DND-41 (cell line): ENCODE measurements at regions not wholly inside any gene's neighbourhood (a gene's known extent, or its start where the extent isn't known, plus 50 kb on each side); places are given as distances from the start of the nearest gene placed in this dataset.

ENCODE experiments used
- ATAC-seq: fragments of 200-7000 bp; cut with Tn5 transposase; 3 replicates; pipeline ENCODE4 v1.9.1; 2021; ENCODE audit warnings: low read depth; ENCODE audit not compliant: insufficient read depth
- DNase-seq: peaks from one replicate; pipeline ENCODE4 v3.0.0-alpha.2; 2020
- H2AFZ ChIP-seq: 2 replicates; pipeline ENCODE4 v1.6.0; 2012; ENCODE audit warnings: low read depth, low read length
- H3K27ac ChIP-seq: 2 replicates; pipeline ENCODE4 v1.5.1; 2012; ENCODE audit warnings: low read length, inconsistent platforms
- H3K27me3 ChIP-seq: fragments of 200-600 bp; sonication (generic); 2 replicates; pipeline ENCODE4 v1.6.0; 2012; ENCODE audit warnings: low read length, mild to moderate bottlenecking, inconsistent platforms; ENCODE audit not compliant: insufficient read depth, poor library complexity
- H3K36me3 ChIP-seq: 2 replicates; pipeline ENCODE4 v1.5.1; 2012; ENCODE audit warnings: low read length, inconsistent platforms; ENCODE audit not compliant: insufficient read depth
- H3K4me1 ChIP-seq: 2 replicates; pipeline ENCODE4 v1.5.1; 2012; ENCODE audit warnings: mild to moderate bottlenecking, low read length; ENCODE audit not compliant: insufficient read depth
- H3K4me2 ChIP-seq: 2 replicates; pipeline ENCODE4 v1.6.0; 2012; ENCODE audit warnings: mild to moderate bottlenecking, moderate library complexity, low read length, inconsistent platforms; ENCODE audit not compliant: insufficient read depth
- H3K4me3 ChIP-seq, 2 experiments: fragments of 200-600 bp in 1 of 2; shearing (Covaris generic) in 1 of 2; 2 replicates each; pipeline ENCODE4 v1.5.1; 2012 to 2016; ENCODE audit warnings: inconsistent platforms in 2 of 2, low read length in 2 of 2, mild to moderate bottlenecking in 2 of 2, low read depth in 1 of 2, moderate library complexity in 1 of 2
- H3K79me2 ChIP-seq: 2 replicates; pipeline ENCODE4 v1.6.0; 2012; ENCODE audit warnings: low read length, inconsistent platforms; ENCODE audit not compliant: insufficient read depth
- H3K9ac ChIP-seq: 2 replicates; pipeline ENCODE4 v1.6.0; 2012; ENCODE audit warnings: low read depth, mild to moderate bottlenecking, inconsistent platforms, low read length, moderate library complexity
- H3K9me3 ChIP-seq: 2 replicates; pipeline ENCODE4 v1.5.1; 2012; ENCODE audit warnings: low read length, moderate library complexity, mild to moderate bottlenecking, inconsistent platforms; ENCODE audit not compliant: insufficient read depth, severe bottlenecking
- H4K20me1 ChIP-seq: 2 replicates; pipeline ENCODE4 v1.6.0; 2012; ENCODE audit warnings: low read length; ENCODE audit not compliant: insufficient read depth
- CTCF ChIP-seq: IDR thresholded peaks from 2 replicates; pipeline ENCODE4 v1.5.1; 2012; ENCODE audit warnings: borderline replicate concordance, low read length, moderate library complexity, mild to moderate bottlenecking; ENCODE audit not compliant: poor library complexity, severe bottlenecking; ENCODE audit errors: extremely low read depth
- EZH2 ChIP-seq: IDR thresholded peaks from 3 replicates; pipeline ENCODE4 v1.6.1; 2012; ENCODE audit warnings: borderline replicate concordance, low read depth, mild to moderate bottlenecking, moderate library complexity, low read length, inconsistent platforms; ENCODE audit not compliant: severe bottlenecking

- no peak overlapping the region for H3K27ac ChIP-seq
- H3K4me2 ChIP-seq, result no peak overlapping the region
- no peak overlapping the region for H2AFZ ChIP-seq
- H3K4me3 ChIP-seq, result no peak overlapping the region
- no peaks in the 10 kb centered on the region for H3K9me3 ChIP-seq
- ATAC-seq (no peak), DNase-seq (no peak)
- no peak for TF ChIP-seq CTCF
- TF ChIP-seq EZH2, result no peak
- H3K4me1 ChIP-seq, result no peaks in the 10 kb centered on the region
- H3K36me3 ChIP-seq, result no peaks in the 10 kb centered on the region
- H3K79me2 ChIP-seq, result no peaks in the 10 kb centered on the region
- no peak overlapping the region for H3K9ac ChIP-seq
- no peaks in the 10 kb centered on the region for H3K27me3 ChIP-seq
- no peaks in the 10 kb centered on the region for H4K20me1 ChIP-seq
These were observed 210.9 kb upstream of the HTR2C start for GRCh38 chrX:114372937-114373336.

GRCh38 chrX:114390251-114390796, 193.6 kb upstream of the HTR2C start:
- Histone ChIP-seq H3K36me3 (no peaks in the 10 kb centered on the region), H4K20me1 (no peaks in the 10 kb centered on the region), H3K27ac (no peak overlapping the region), H2AFZ (no peak overlapping the region), H3K9ac (no peak overlapping the region), H3K79me2 (no peaks in the 10 kb centered on the region), H3K4me1 (no peaks in the 10 kb centered on the region), H3K9me3 (no peaks in the 10 kb centered on the region), H3K27me3 (no peaks in the 10 kb centered on the region), H3K4me2 (no peak overlapping the region), H3K4me3 (no peak overlapping the region)
- TF ChIP-seq CTCF, result no peak
- TF ChIP-seq EZH2, result no peak
- no peak for ATAC-seq
- DNase-seq, result no peak
